Astrocyte of the cerebellum (primary cell): ENCODE measurements at regions not wholly inside any gene's neighbourhood (a gene's known extent, or its start where the extent isn't known, plus 50 kb on each side); places are given as distances from the start of the nearest gene placed in this dataset.

Source experiments
- DNase-seq: peaks from one replicate; pipeline ENCODE4 v3.0.0-alpha.2; 2011; ENCODE audit warnings: low read depth
- H3K4me3 ChIP-seq: 2 replicates; pipeline ENCODE4 v1.5.1; 2011; ENCODE audit warnings: mild to moderate bottlenecking, low read depth, low read length, moderate library complexity
- in situ Hi-C: cut with HindIII; loops from 2 replicates; pipeline ENCODE4 v1.10.0; 2017; ENCODE audit warnings: low sequenced_read_pairs
- TF ChIP-seq, protein P1 (sequence below): IDR thresholded peaks from 2 replicates; pipeline ENCODE4 v1.5.1; 2012; ENCODE audit warnings: low read length, low read depth, moderate library complexity, mild to moderate bottlenecking; ENCODE audit errors: missing control alignments

GRCh38 chrX:134181275-134181660 is 55.7 kb upstream of the CCDC160 start:
- DNase-seq: no peak
- TF ChIP-seq, protein P1, sequence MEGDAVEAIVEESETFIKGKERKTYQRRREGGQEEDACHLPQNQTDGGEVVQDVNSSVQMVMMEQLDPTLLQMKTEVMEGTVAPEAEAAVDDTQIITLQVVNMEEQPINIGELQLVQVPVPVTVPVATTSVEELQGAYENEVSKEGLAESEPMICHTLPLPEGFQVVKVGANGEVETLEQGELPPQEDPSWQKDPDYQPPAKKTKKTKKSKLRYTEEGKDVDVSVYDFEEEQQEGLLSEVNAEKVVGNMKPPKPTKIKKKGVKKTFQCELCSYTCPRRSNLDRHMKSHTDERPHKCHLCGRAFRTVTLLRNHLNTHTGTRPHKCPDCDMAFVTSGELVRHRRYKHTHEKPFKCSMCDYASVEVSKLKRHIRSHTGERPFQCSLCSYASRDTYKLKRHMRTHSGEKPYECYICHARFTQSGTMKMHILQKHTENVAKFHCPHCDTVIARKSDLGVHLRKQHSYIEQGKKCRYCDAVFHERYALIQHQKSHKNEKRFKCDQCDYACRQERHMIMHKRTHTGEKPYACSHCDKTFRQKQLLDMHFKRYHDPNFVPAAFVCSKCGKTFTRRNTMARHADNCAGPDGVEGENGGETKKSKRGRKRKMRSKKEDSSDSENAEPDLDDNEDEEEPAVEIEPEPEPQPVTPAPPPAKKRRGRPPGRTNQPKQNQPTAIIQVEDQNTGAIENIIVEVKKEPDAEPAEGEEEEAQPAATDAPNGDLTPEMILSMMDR: no peak
- in situ Hi-C loops: no loop called here
- no peak overlapping the region for H3K4me3 ChIP-seq

DNA sequence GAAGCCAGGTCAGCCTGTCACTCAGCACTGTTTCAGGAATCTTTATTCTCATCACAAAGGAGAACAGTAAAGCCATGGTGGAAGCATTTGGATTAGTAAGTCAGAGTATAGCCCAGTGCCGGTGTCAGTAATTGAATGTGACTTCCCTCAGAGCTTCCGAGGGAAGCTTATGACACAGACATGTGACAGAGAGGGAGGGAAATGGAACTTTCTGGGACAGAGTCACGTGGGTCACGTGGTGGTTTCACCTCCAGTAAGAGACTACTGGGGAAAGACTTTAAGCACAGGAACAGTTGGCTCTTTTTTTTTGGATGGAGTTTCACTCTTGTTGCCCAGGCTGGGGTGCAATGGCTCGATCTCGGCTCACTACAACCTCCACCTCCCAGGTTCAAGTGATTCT is 53.3 kb upstream of the CCDC160 start:
- no peak for DNase-seq
- in situ Hi-C loops: no loop called here
- H3K4me3 ChIP-seq: no peak overlapping the region
- TF ChIP-seq, protein P1: no peak

- in situ Hi-C loops: no loop called here
- no peak for DNase-seq
- no peak overlapping the region for H3K4me3 ChIP-seq
- TF ChIP-seq, protein P1: no peak
These were observed 52.0 kb upstream of the CCDC160 start for GRCh38 chrX:134184936-134185335.

DNA sequence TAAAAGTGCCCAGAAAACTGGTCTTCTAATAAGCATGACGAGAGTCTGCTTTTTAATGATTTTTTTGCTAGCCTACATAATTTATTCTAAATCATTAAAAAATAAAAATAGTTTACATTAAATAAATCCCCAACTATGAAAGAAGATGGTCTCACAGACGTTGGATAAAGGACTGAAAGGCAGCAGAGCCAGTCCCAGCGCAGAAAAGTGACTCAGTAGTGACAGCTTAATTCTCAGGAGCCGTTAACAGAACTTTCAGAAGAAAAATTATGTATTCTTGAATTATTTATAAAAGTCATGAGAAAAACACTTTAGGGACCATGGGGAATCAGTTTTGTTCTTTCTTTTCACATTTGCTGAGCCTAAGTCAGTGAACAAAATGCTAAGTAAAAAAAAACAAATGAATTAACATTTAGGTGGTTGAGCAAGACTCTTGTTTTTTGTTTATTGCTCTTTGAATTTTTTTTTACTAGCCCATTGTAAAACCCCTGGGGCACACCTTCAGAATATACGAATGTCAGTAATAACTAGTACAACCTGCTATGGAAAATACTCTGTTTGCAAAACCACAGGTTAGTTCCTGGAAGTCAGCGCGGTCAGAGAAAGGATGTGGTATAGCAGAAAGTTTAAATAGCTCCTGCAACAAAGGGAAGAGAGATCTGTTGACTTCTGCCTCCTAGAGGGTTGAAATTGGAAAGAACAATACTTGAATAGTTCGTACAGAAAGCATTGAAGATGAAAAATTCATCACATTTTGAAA is 50.4 kb upstream of the CCDC160 start:
- H3K4me3 ChIP-seq: no peak overlapping the region
- in situ Hi-C loops: no loop called here
- DNase-seq: no peak

More for the DNA sequence above, 50.4 kb upstream of the CCDC160 start:
- TF ChIP-seq, protein P1: no peak
